K562 (cell line): ENCODE measurements at regions not wholly inside any gene's neighbourhood (a gene's known extent, or its start where the extent isn't known, plus 50 kb on each side); places are given as distances from the start of the nearest gene placed in this dataset.

Experiments used
- ATAC-seq: fragments of 200-7000 bp; cut with Tn5 transposase; 3 replicates; pipeline ENCODE4 v1.9.1; 2020; ENCODE audit warnings: moderate library complexity
- BruUV-seq: library from RNA; stranded (reverse); fragments of 400-500 nt; replicated peaks from 2 replicates; lab custom pipeline; 2021; lab: Mats Ljungman, UMichigan
- CTCF ChIA-PET: fragments of 300-600 bp; formaldehyde crosslinking; extraction: SDS; loops from one replicate; lab custom pipeline; 2021; ENCODE audit warnings: low intra/inter-chr PET ratio; lab: Yijun Ruan, JAX
- POLR2A ChIA-PET: fragments of 300-600, 350-650 bp; sonication (Branson Sonifier 250); formaldehyde crosslinking; extraction: SDS; loops from one replicate; lab custom pipeline; 2021; ENCODE audit warnings: antibody characterized with exemption, inconsistent platforms; lab: Yijun Ruan, JAX
- DNase-seq, 4 experiments: peaks; one replicate each; pipeline versions ENCODE4 v3.0.0 to v3.0.0-alpha.2; 2011 to 2018; ENCODE audit warnings: low spot score in 3 of 4, mixed read lengths in 3 of 4; ENCODE audit errors: extremely low read depth in 1 of 4
- FAIRE-seq: peaks from 2 replicates; lab custom pipeline; 2011; peaks lifted over from hg19 to GRCh38; lab: Jason Lieb, UNC
- H2AFZ ChIP-seq: 2 replicates; pipeline ENCODE4 v1.6.0; 2011; ENCODE audit warnings: low read depth, low read length, control low read depth, inconsistent platforms
- H3K27ac ChIP-seq: fragments of 200-600 bp; 3 replicates; pipeline ENCODE4 v1.8.0; 2011; ENCODE audit warnings: low read depth, mild to moderate bottlenecking, control low read depth, inconsistent platforms, low read length, moderate library complexity, mixed read lengths; ENCODE audit errors: extremely low read depth
- H3K27me3 ChIP-seq, 2 experiments: fragments of 300-600 bp in 1 of 2; 2 replicates in 1 of 2; 3 replicates in 1 of 2; pipeline versions ENCODE4 v1.6.0 to v1.8.0; 2011; ENCODE audit warnings: inconsistent platforms in 2 of 2, low read length in 2 of 2, mild to moderate bottlenecking in 1 of 2, mixed read lengths in 1 of 2, moderate library complexity in 1 of 2; ENCODE audit not compliant: control insufficient read depth in 2 of 2, insufficient read depth in 2 of 2
- H3K36me3 ChIP-seq: fragments of 300-600 bp; 3 replicates; pipeline ENCODE4 v1.8.0; 2011; ENCODE audit warnings: mild to moderate bottlenecking, low read length, inconsistent platforms; ENCODE audit not compliant: control insufficient read depth, insufficient read depth
- H3K4me1 ChIP-seq, 2 experiments: fragments of 200-600 bp in 1 of 2; replicated peaks in 1 of 2; 2 replicates in 1 of 2; 3 replicates in 1 of 2; pipeline versions ENCODE4 v1.5.1 to v1.8.0; 2011; ENCODE audit warnings: inconsistent platforms in 2 of 2, low read length in 2 of 2, mild to moderate bottlenecking in 1 of 2, mixed read lengths in 1 of 2, moderate library complexity in 1 of 2; ENCODE audit not compliant: control insufficient read depth in 2 of 2, insufficient read depth in 2 of 2
- H3K4me2 ChIP-seq: 2 replicates; pipeline ENCODE4 v1.6.1; 2011; ENCODE audit warnings: low read length, control low read depth, inconsistent platforms, mixed read lengths; ENCODE audit not compliant: insufficient read depth
- H3K4me3 ChIP-seq: fragments of 200-600 bp; sonication (generic), shearing (Covaris generic); 2 replicates; pipeline ENCODE4 v1.5.1; 2016; ENCODE audit warnings: control low read depth, inconsistent platforms
- H3K79me2 ChIP-seq: fragments of 200-600 bp; 3 replicates; pipeline ENCODE4 v1.8.0; 2011; ENCODE audit warnings: low read length, inconsistent platforms; ENCODE audit not compliant: control insufficient read depth, insufficient read depth
- H3K9ac ChIP-seq, 2 experiments: 2 replicates each; pipeline versions ENCODE4 v1.6.0 to v1.6.1; 2011; ENCODE audit warnings: low read depth in 2 of 2, low read length in 2 of 2, control low read depth in 1 of 2, inconsistent platforms in 1 of 2, mild to moderate bottlenecking in 1 of 2, mixed read lengths in 1 of 2; ENCODE audit not compliant: insufficient read depth in 1 of 2
- H3K9me1 ChIP-seq: one replicate; pipeline ENCODE4 v1.6.0; 2011; ENCODE audit warnings: inconsistent platforms, mild to moderate bottlenecking, low read length, moderate library complexity; ENCODE audit not compliant: control insufficient read depth, insufficient read depth
- H3K9me3 ChIP-seq: replicated peaks from 2 replicates; pipeline ENCODE4 v1.5.1; 2011; ENCODE audit warnings: low read depth, low read length, inconsistent platforms; ENCODE audit not compliant: control insufficient read depth, insufficient read depth
- H4K20me1 ChIP-seq: replicated peaks from 2 replicates; pipeline ENCODE4 v1.6.1; 2011; ENCODE audit warnings: low read length, inconsistent platforms, mixed read lengths; ENCODE audit not compliant: control insufficient read depth, insufficient read depth
- BCOR ChIP-seq: fragments of 450-650 bp; IDR thresholded peaks from 2 replicates; pipeline ENCODE4 v1.6.1; 2016
- HDAC1 ChIP-seq, 2 experiments: fragments of 450-650 bp; IDR thresholded peaks; 2 replicates each; pipeline ENCODE4 v1.6.1; 2016 to 2017; ENCODE audit warnings: inconsistent platforms in 1 of 2, mild to moderate bottlenecking in 1 of 2, moderate library complexity in 1 of 2
- HMG20B ChIP-seq: fragments of 250-450 bp; sonication (Bioruptor Pico); IDR thresholded peaks from 2 replicates; pipeline ENCODE4 v1.5.0; 2021; ENCODE audit warnings: mild to moderate bottlenecking
- MECOM ChIP-seq: fragments of 250-450 bp; sonication (Bioruptor Pico); IDR thresholded peaks from 2 replicates; pipeline ENCODE4 v1.8.0; 2022; ENCODE audit warnings: inconsistent platforms
- MTF1 ChIP-seq: fragments of 250-450 bp; sonication (Bioruptor Pico); IDR thresholded peaks from 2 replicates; pipeline ENCODE4 v1.9.0; 2021; ENCODE audit warnings: moderate library complexity, mild to moderate bottlenecking, inconsistent platforms, borderline replicate concordance
- RBM17 ChIP-seq: fragments of 200-400 bp; formaldehyde crosslinking; IDR thresholded peaks from 2 replicates; pipeline ENCODE4 v1.6.1; 2017; ENCODE audit warnings: low read depth, mild to moderate bottlenecking, low read length, borderline replicate concordance
- TCFL5 ChIP-seq: fragments of 250-450 bp; sonication (Bioruptor Pico); conservative IDR thresholded peaks from 2 replicates; pipeline ENCODE4 v1.6.1; 2021; ENCODE audit warnings: mild to moderate bottlenecking, moderate library complexity, matching md5 sums
- THRA ChIP-seq: fragments of 450-650 bp; IDR thresholded peaks from 2 replicates; pipeline ENCODE4 v1.6.1; 2017; ENCODE audit warnings: mild to moderate bottlenecking, moderate library complexity
- USF2 ChIP-seq: sonication (generic); formaldehyde crosslinking; IDR thresholded peaks from 2 replicates; pipeline ENCODE4 v1.5.0; 2020; ENCODE audit warnings: missing genetic modification reagents
- ZNF384 ChIP-seq: IDR thresholded peaks from 2 replicates; pipeline ENCODE4 v1.6.1; 2012; ENCODE audit warnings: low read depth, low read length, improper control_type of control experiment
- WGBS: fragments of 100-300 bp; shearing (Covaris generic); methylation state at CpG from one replicate; pipeline ENCODE4 v1.1.6; 2016; ENCODE audit warnings: low coverage, mixed read lengths; ENCODE audit not compliant: insufficient coverage; ENCODE audit errors: missing lambda C conversion rate; 5-methylcytosine and 5-hydroxymethylcytosine counted together
- in situ Hi-C: fragments of 300-500 bp; cut with MboI; formaldehyde crosslinking; loops from 4 replicates; pipeline ENCODE4 v1.15.0; 2018; ENCODE audit warnings: inconsistent platforms, mixed read lengths
- intact Hi-C: fragments of 100-400 bp; cut with micrococcal nuclease; formaldehyde crosslinking; loops from 2 replicates; pipeline ENCODE4 v1.14.2; 2022
- TF ChIP-seq, protein P1 (sequence below): fragments of 250-450 bp; sonication (Bioruptor Pico); IDR thresholded peaks from 2 replicates; pipeline ENCODE4 v1.4.0; 2020; ENCODE audit warnings: mild to moderate bottlenecking, moderate library complexity, borderline replicate concordance
- TF ChIP-seq, protein P2 (sequence below), 2 experiments: fragments of 250-450 bp in 1 of 2; fragments of 450-650 bp in 1 of 2; sonication (Bioruptor Pico) in 1 of 2; IDR thresholded peaks; 2 replicates each; pipeline versions ENCODE4 v1.6.1 to v1.8.0; 2016 to 2021; ENCODE audit warnings: mild to moderate bottlenecking in 2 of 2, moderate library complexity in 2 of 2, missing compliant biosample characterization in 1 of 2, missing genetic modification characterization in 1 of 2

DNA sequence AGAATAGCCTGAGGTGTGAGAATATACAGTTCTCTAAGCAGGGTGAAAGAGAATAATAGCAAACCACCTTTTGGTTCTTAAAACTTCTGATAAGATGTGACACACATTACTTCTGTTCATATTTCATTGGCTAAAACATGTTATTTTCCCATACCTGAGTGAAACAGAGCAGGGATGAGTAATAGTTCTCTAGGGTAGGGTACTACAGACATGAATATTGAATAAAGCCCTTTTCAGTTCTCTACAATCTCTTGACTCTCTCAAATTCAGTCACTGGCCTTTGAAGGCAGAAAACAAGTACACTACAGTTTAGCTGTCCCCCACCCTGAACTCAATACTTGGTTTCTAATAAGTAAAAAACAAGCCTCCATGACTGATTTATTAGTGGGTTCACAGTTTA, 454.1 kb upstream of the MDGA2 start:
- Histone ChIP-seq H3K9me3 (no peaks in the 10 kb centered on the region), H2AFZ (no peak overlapping the region), H4K20me1 (no peaks in the 10 kb centered on the region), H3K9ac (no peak overlapping the region), H3K4me2 (no peak overlapping the region), H3K79me2 (no peaks in the 10 kb centered on the region), H3K4me1 (no peaks in the 10 kb centered on the region)
- CTCF ChIA-PET = no interaction called here
- POLR2A ChIA-PET = no interaction called here
- DNase-seq (no peak), ATAC-seq (no peak)
- no peak for TF ChIP-seq TCFL5 (CRISPR knock-in tag)
- TF ChIP-seq, all 486 proteins: peak for 0
- no peak for FAIRE-seq
- Histone ChIP-seq H3K4me3 (no peak overlapping the region), H3K36me3 (no peaks in the 10 kb centered on the region), H3K27ac (no peak overlapping the region), H3K9me1 (no peaks in the 10 kb centered on the region), H3K27me3 (no peaks in the 10 kb centered on the region)
- intact Hi-C loops = no loop called here
- no TSS peak for BruUV-seq
- in situ Hi-C loops = no loop called here

DNA sequence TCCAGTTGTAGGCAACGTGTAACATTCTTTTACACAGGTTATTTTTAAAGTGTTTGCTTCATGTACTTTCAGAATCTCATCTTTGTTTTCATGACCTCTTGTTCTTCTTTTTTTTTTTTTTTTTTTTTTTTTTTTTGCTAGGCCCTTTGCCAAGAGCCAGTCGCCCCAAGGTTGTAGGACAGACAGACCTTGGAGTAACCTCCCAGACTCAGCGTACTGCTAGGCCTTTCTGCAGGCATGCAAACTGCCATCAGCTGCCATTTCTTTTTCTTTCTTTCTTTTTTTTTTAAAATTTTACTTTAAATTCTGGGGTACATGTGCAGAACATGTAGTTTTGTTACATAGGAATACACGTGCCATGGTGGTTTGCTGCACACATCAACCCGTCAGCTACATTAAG, 452.3 kb upstream of the MDGA2 start:
- Histone ChIP-seq H3K27ac (no peak overlapping the region), H3K27me3 (no peaks in the 10 kb centered on the region), H3K36me3 (no peaks in the 10 kb centered on the region), H3K4me1 (no peaks in the 10 kb centered on the region), H3K4me3 (no peak overlapping the region), H3K79me2 (no peaks in the 10 kb centered on the region), H4K20me1 (no peaks in the 10 kb centered on the region), H3K4me2 (no peak overlapping the region), H3K9ac (no peak overlapping the region), H3K9me1 (no peaks in the 10 kb centered on the region), H2AFZ (no peak overlapping the region), H3K9me3 (no peaks in the 10 kb centered on the region)
- no TSS peak for BruUV-seq
- WGBS = 0% methylated on average over 4 of the region's 5 CpGs
- no peak for ATAC-seq
- ChIA-PET CTCF (no interaction called here), POLR2A (no interaction called here)
- in situ Hi-C loops (no loop called here), intact Hi-C loops (no loop called here)
- FAIRE-seq = no peak
- DNase-seq = no peak
- TF ChIP-seq HMG20B (CRISPR knock-in tag) (no peak), RBM17 (no peak), MECOM (CRISPR knock-in tag) (no peak), HDAC1 (IDR thresholded peaks at IDR 0.05) (no peak), MTF1 (CRISPR knock-in tag) (no peak), BCOR (no peak), USF2 (CRISPR knock-in tag) (no peak), ZNF384 (no peak), THRA (no peak)
- TF ChIP-seq, protein P1, sequence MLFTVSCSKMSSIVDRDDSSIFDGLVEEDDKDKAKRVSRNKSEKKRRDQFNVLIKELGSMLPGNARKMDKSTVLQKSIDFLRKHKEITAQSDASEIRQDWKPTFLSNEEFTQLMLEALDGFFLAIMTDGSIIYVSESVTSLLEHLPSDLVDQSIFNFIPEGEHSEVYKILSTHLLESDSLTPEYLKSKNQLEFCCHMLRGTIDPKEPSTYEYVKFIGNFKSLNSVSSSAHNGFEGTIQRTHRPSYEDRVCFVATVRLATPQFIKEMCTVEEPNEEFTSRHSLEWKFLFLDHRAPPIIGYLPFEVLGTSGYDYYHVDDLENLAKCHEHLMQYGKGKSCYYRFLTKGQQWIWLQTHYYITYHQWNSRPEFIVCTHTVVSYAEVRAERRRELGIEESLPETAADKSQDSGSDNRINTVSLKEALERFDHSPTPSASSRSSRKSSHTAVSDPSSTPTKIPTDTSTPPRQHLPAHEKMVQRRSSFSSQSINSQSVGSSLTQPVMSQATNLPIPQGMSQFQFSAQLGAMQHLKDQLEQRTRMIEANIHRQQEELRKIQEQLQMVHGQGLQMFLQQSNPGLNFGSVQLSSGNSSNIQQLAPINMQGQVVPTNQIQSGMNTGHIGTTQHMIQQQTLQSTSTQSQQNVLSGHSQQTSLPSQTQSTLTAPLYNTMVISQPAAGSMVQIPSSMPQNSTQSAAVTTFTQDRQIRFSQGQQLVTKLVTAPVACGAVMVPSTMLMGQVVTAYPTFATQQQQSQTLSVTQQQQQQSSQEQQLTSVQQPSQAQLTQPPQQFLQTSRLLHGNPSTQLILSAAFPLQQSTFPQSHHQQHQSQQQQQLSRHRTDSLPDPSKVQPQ (CRISPR knock-in tag) = no peak
- TF ChIP-seq, protein P2, sequence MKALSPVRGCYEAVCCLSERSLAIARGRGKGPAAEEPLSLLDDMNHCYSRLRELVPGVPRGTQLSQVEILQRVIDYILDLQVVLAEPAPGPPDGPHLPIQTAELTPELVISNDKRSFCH (CRISPR knock-in tag; IDR thresholded peaks at IDR 0.05) = no peak
- TF ChIP-seq, protein P2 (tag; IDR thresholded peaks at IDR 0.05) = no peak
